Osteocyte (in vitro differentiated cells): ENCODE measurements at regions not wholly inside any gene's neighbourhood (a gene's known extent, or its start where the extent isn't known, plus 50 kb on each side); places are given as distances from the start of the nearest gene placed in this dataset.

ENCODE experiments used
- DNase-seq: peaks from one replicate; pipeline ENCODE4 v3.0.0; 2021; ENCODE audit warnings: mixed read lengths; ENCODE audit not compliant: unreplicated experiment; ENCODE audit errors: extremely low spot score
- H3K27ac Mint-ChIP-seq: one replicate; pipeline ENCODE4 v1.8.0; 2021; ENCODE audit warnings: mild to moderate bottlenecking, mixed read lengths; ENCODE audit not compliant: unreplicated experiment
- H3K27me3 Mint-ChIP-seq: one replicate; pipeline ENCODE4 v1.8.0; 2021; ENCODE audit warnings: mixed read lengths; ENCODE audit not compliant: unreplicated experiment
- H3K36me3 Mint-ChIP-seq: one replicate; pipeline ENCODE4 v1.8.0; 2021; ENCODE audit warnings: mixed read lengths; ENCODE audit not compliant: unreplicated experiment
- H3K4me1 Mint-ChIP-seq: one replicate; pipeline ENCODE4 v1.8.0; 2021; ENCODE audit warnings: mixed read lengths; ENCODE audit not compliant: unreplicated experiment
- H3K4me3 Mint-ChIP-seq: one replicate; pipeline ENCODE4 v1.8.0; 2021; ENCODE audit warnings: mild to moderate bottlenecking, moderate library complexity, mixed read lengths; ENCODE audit not compliant: unreplicated experiment
- H3K9me3 Mint-ChIP-seq: one replicate; pipeline ENCODE4 v1.8.0; 2021; ENCODE audit warnings: mixed read lengths; ENCODE audit not compliant: unreplicated experiment
- TF ChIP-seq, protein P1 (sequence below): fragments of 200-600 bp; sonication (generic); IDR thresholded peaks from 2 replicates; pipeline ENCODE4 v1.5.0; 2021; ENCODE audit warnings: antibody characterized with exemption, mild to moderate bottlenecking, moderate library complexity

DNA sequence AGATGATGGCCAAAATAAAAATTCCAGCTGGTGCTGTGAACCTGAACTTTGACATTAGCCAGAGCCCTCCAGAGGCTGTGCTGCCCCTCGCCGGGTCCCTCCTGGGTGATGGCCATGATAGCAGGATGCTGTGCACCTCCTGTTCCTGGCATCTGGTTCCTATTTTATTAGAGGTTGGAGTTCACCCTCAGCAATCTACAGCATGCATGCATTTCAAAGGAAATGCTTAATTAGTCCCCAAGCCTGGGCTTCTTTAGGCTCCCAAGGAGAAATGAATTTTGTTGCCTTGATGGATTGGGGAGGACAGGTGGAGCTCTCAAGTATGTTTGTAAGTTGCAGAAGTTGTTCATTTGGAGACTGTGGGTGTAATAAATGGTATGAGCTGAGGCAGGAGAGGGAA is 166.9 kb downstream of the GLI2 start:
- Mint-ChIP-seq H3K4me1 (peaks cover 49% of the 10 kb centered on the region), H3K27ac (no peak overlapping the region), H3K9me3 (no peaks in the 10 kb centered on the region), H3K36me3 (no peaks in the 10 kb centered on the region), H3K27me3 (no peaks in the 10 kb centered on the region), H3K4me3 (no peak overlapping the region)
- no peak for DNase-seq
- TF ChIP-seq, protein P1, sequence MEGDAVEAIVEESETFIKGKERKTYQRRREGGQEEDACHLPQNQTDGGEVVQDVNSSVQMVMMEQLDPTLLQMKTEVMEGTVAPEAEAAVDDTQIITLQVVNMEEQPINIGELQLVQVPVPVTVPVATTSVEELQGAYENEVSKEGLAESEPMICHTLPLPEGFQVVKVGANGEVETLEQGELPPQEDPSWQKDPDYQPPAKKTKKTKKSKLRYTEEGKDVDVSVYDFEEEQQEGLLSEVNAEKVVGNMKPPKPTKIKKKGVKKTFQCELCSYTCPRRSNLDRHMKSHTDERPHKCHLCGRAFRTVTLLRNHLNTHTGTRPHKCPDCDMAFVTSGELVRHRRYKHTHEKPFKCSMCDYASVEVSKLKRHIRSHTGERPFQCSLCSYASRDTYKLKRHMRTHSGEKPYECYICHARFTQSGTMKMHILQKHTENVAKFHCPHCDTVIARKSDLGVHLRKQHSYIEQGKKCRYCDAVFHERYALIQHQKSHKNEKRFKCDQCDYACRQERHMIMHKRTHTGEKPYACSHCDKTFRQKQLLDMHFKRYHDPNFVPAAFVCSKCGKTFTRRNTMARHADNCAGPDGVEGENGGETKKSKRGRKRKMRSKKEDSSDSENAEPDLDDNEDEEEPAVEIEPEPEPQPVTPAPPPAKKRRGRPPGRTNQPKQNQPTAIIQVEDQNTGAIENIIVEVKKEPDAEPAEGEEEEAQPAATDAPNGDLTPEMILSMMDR, result no peak

- H3K4me3 Mint-ChIP-seq, result no peak overlapping the region
- H3K36me3 Mint-ChIP-seq, result no peaks in the 10 kb centered on the region
- no peak overlapping the region for H3K27ac Mint-ChIP-seq
- no peaks in the 10 kb centered on the region for H3K9me3 Mint-ChIP-seq
- H3K4me1 Mint-ChIP-seq, result peaks cover 44% of the 10 kb centered on the region
- TF ChIP-seq, protein P1, result no peak
- H3K27me3 Mint-ChIP-seq, result no peaks in the 10 kb centered on the region
- no peak for DNase-seq
Observed at GRCh38 chr2:120904379-120904778, 168.7 kb downstream of the GLI2 start.

GRCh38 chr2:120904830-120905234 is 169.2 kb downstream of the GLI2 start:
- H3K4me1 Mint-ChIP-seq, result peaks cover 44% of the 10 kb centered on the region
- no peaks in the 10 kb centered on the region for H3K9me3 Mint-ChIP-seq
- no peaks in the 10 kb centered on the region for H3K36me3 Mint-ChIP-seq
- no peak overlapping the region for H3K4me3 Mint-ChIP-seq
- H3K27ac Mint-ChIP-seq, result peak overlapping the region; percentile 39
- TF ChIP-seq, protein P1, result no peak
- no peak for DNase-seq
- no peaks in the 10 kb centered on the region for H3K27me3 Mint-ChIP-seq

- H3K4me3 Mint-ChIP-seq, result no peak overlapping the region
- peaks cover 45% of the 10 kb centered on the region for H3K4me1 Mint-ChIP-seq
- no peaks in the 10 kb centered on the region for H3K27me3 Mint-ChIP-seq
- no peak for DNase-seq
- H3K9me3 Mint-ChIP-seq, result no peaks in the 10 kb centered on the region
- H3K27ac Mint-ChIP-seq, result no peak overlapping the region
- TF ChIP-seq, protein P1, result no peak
- no peaks in the 10 kb centered on the region for H3K36me3 Mint-ChIP-seq
Observed at GRCh38 chr2:120905298-120905697, 169.6 kb downstream of the GLI2 start.

- Mint-ChIP-seq H3K27ac (no peak overlapping the region), H3K27me3 (no peaks in the 10 kb centered on the region), H3K9me3 (no peaks in the 10 kb centered on the region), H3K4me1 (peaks cover 43% of the 10 kb centered on the region), H3K36me3 (no peaks in the 10 kb centered on the region), H3K4me3 (no peak overlapping the region)
- TF ChIP-seq, protein P1, result no peak
- no peak for DNase-seq
Observed at GRCh38 chr2:120905824-120906571, 170.3 kb downstream of the GLI2 start.
